ENCODE measurements at regions not wholly inside any gene's neighbourhood (a gene's known extent, or its start where the extent isn't known, plus 50 kb on each side); places are given as distances from the start of the nearest gene placed in this dataset.
A peak's percentile ranks its signal among the peaks of the same experiment; 100 is the strongest.

DNA sequence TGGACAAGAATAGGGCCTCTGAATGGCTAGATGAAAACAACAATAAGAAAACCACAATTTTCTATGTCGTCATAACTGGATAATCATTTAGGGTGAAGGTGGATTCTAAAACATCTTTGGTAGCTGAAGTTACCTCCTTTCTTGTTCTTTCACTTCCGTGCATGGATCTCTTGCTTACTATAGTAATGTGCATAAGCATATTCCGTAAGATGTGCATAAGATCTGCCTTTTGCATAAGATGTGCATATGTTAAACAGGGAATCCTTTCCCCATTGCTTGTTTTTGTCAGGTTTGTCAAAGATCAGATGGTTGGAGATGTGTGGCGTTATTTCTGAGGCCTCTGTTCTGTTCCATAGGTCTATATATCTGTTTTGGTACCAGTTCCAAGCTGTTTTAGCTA, 353.6 kb downstream of the MTX2 start:
- DNase-seq: no peak

DNA sequence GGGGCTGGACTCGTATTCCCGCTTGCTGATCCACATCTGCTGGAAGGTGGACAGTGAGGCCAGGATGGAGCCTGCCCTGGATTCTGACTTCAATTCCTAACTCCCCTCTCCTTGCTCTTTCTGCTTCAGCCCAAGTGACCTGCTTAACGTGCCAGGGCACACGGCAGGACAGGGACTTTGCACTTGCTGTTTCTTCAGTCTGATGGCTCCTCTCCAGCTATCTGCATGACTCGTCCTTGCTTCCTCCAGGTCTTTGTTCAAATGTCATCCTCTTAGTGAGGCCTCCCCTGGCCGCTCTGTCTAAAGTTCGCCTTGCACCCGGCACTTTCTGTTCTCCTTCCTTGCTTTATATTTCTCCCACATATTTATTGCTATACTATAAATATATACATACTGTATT, 357.6 kb downstream of the MTX2 start:
- DNase-seq: no peak

DNA sequence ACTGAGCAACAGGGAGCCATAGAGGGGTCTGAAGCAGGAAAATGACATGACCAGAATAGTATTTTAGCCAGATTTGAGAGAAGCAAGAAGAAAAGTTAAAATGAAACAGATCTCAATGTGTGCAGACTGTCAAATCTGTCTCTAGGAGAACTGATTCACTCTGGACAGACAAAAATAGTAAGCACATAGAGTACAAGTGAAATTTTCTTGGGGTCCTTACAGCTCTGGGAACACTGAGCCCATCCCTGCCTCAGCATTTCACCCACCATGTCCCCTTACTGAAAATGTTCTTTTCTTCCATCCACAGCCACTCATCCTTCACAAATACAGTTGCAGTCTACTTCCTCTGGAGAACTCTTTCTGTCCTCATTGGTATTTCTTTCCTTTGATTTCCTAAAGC, 359.2 kb downstream of the MTX2 start:
- DNase-seq: no peak

DNA sequence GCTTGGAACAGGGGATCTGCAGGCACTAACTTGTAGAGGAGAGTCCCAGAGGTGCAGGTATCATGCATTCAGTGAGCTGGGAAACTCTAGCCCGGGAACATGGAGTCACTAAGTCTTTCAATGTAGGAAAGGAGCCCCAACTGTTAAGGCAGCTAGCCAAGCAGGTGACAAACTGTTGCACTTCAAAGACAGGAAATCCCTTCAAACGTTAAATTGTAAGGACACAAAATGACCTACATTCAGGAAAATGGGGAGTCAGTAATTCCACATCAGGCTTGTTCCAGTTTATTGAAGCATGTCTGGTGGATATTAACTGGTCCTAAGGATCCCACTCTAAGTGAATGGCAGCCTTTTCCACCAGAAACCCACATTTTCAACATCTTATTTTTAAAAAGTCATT, 364.5 kb downstream of the MTX2 start:
- no peak for DNase-seq

DNA sequence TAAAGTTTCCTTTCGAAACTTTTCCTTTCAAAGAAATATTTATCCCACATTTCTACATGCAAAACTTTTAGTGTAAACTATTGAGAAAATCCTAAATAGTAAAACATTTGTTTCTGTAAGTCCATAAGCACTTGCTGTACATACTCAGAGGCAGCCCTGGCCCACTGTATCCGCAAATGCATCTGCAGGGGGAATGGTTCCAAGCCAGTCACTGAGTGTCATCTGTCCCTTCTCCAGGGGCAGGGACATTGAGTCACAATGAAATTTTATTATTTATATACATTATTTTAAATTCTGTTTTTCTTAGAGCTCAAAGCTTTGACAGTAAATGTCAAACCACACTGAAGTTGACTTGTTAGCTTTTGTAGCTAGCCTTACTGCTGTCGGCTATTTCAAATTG, 367.2 kb downstream of the MTX2 start:
- DNase-seq: no peak

DNA sequence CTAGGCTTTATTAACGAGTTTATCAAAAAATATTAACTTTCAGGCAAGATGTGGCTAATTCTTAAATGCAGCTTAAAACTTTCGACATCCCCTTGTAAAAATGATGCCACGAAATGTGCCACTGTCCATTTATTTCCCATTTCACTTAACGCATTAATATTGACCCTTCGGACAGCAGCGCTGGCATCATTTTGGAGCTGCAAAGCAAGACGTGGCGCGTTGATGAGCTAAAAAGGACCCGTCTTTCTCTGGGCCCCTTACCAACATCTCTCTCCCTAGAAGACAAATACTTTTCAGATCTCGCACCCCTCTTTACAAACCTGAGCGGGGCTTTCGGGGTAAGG, 367.9 kb downstream of the MTX2 start:
- no peak for DNase-seq

DNA sequence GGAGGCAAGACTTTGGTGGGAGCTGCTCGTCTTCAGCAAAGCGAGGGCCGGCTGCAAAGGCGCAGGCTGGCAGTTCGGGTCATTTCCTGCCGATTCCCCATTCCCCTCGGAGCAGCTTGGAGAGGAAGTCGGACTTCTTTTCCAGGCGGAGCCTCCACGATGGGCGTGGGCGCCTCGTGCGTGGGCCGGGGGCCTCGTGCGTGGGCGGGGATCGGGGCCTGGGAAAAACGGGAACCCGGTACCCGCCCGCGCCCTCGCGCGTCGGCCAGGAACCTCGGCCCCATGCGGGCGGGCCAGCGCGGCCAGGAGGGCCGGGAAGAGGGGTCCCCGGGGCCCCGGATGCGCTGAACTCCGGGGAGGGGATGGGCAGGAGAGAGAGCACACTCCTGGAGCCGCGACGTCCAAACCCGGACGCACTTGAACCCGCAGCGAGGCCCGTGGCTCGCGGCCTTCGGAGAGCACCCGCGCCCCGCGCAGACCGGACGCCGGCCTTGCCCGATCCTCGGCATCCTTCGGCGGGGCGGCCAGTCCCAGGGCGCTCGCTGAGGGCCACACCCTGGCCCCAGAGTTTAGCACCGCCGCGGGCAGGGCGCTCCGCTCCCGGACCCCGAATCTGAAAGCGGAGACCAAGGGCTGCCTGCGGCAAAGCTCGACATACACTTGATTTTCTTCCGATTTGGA, 368.4 kb downstream of the MTX2 start:
- DNase-seq: no peak

DNA sequence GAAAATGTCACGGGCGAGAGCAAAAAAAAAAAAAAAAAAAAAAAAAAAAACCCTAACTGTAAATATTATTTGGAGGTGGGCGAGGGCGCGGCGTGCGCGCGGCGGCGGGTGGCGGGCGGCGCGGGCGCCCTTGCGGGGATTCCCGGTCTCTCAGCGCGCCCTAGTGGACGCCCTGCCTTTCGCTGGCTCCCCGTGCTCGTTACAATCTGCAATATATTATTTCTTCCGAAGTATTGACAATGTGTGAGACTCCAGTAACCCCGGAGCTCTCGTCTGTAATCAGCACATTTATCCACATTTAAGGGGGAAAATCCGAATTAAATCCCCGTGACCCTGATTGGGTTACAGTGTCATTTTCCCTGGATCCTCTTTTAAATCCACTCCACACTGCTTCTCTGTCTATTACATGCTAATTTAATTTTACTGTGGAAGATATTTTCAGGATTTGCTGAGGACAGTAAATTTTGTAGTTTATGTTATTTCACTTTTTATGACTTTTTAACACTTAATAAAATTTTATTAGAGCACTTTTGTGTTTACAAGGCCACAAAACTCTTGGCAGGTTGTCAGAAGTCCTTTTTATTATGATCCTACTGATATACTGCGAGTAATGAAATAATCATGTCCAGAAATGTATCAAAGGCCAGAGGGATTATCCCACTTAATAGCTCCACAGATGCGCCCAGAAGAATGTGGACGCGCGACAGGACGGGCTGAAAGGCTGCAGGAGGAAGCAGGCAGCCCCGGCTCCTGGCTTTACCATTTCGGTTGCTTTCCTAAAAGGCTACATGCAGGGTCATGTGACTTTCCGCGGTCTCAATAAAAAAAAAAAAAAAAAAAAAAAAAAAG, 369.1 kb downstream of the MTX2 start:
- DNase-seq: no peak

DNA sequence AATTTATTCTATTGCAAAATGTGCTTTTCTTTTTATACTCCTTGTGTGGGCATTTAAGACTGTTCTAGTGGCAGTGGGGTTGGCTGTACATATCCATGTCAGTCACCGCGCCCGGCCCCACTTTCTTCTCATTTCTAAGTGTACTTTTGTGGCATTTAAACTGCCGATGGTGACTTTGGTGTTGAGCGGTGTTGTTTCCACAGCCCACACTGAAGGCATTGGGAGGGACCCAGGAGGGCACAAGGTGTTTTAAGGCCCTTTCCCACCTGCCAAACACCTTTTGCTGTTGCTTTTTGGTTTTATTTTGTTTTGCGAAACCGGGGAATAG, 369.7 kb downstream of the MTX2 start:
- DNase-seq: no peak

DNA sequence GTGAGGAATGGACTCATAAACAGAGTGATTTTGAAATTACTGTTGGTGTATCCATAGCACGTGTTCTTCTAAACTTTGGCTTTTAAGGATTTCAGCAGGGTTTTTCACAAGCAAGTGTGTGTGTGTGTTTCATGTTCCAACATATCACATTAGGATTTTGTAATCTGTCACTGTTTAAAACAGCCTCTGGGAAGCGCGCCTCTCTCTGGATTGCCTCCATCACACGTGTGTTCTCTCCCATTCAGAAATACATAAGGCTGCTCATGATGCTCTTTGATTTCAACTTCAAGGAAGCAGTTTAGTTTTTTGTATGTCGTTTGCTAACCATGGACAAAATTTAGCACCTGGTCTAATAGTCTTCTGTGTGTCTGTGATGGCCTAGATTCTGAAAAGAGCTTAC, 370.4 kb downstream of the MTX2 start:
- no peak for DNase-seq

DNA sequence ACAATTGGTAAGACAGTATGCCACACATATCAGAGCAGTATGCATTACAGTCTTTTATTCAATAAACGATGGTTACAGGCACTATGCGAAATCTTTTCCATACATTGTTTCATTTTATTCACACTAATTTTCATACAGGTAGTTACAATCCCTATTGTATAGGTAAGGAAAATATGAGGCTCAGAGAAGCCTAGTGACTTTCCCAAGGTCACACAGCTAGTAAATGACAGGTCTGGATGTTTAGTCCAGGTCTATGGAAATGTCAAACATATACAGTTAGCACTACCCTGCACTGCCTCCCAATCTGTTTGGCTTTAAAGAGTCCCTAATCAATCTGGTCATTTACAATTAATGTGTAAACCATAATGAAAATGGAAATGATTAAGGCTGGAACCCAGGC, 372.2 kb downstream of the MTX2 start:
- DNase-seq: no peak

DNA sequence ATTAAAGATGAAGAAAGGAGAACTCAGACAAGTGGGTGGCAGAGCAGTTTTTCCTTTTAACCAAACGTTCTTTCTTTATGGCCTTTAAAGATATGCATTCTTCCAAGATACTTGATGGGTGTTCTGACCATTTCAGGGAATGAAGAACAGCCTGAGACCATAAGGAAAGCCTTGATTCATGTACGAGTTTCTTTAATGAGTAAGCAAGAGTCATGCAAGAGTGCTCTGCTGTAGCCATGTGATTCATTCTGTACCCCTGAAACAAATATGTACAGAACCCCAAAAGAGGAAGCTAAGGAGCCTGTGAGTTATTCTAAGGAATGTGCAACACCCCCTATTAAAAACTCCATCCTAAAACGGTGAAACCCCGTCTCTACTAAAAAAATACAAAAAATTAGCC, 372.8 kb downstream of the MTX2 start:
- DNase-seq: no peak

DNA sequence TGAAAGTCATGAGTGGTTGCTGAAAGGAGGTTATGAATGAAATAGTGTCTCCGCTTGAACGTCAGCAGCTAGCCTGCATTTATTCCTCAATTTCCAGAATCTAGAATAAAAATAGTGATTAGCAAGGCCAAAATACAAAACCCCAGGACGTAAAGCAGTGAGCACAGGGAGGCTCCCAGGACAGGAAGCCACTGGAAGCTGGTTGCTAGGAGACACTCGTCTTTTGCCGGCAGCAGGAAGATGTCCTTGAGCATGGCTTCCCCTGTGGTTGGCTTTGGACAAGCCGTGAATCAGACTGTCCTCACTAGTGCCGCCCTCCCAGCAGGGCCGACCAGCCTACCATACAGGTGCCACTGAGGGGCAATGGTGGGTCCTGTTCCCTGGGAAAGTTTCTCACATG, 374.4 kb downstream of the MTX2 start:
- no peak for DNase-seq

DNA sequence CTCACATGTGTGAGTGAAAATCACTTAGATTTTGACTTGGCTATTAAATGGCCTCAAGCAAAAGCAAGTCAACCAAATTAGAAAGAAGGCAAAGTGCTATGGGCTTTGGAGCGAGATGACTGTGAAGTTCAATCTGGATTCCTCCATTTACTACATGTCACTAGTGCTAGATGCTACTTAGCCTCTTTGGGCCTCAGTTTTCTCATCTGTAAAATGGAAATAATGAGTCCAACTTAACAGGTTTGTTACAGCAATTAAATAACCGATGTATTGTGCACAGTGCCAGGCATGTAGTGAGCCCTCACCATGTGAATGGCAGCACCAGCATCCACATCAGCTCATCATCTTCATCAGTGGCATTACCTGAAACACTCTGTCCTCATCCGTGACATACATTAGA, 376.3 kb downstream of the MTX2 start:
- DNase-seq: no peak

DNA sequence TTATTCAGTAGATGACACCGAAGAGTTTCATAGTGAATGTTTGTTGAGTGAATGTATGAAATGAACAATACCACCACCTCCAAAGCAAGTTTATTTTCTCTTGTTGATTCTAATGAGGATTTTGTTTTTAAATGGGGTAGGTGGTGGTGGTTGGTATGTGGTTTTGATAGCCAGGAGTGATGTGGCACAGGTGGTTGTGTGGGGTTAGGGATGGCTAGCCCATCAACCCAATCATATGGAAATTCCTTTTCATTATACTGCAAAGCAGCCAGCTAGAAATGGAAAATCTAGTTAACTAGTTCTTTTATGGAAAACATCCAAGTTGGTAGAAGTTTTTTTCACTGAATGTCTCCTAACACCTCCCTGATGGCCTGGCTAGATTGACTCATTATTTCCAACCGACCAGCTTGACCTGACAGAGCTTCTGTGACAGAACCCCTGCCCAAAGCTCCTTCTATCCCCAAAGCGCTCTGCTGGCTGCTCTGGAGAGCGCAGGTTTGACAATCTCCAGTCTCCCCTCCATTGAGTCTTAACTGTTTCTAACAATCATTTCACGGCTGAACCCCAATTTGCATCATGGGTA, 376.9 kb downstream of the MTX2 start:
- DNase-seq: no peak

DNA sequence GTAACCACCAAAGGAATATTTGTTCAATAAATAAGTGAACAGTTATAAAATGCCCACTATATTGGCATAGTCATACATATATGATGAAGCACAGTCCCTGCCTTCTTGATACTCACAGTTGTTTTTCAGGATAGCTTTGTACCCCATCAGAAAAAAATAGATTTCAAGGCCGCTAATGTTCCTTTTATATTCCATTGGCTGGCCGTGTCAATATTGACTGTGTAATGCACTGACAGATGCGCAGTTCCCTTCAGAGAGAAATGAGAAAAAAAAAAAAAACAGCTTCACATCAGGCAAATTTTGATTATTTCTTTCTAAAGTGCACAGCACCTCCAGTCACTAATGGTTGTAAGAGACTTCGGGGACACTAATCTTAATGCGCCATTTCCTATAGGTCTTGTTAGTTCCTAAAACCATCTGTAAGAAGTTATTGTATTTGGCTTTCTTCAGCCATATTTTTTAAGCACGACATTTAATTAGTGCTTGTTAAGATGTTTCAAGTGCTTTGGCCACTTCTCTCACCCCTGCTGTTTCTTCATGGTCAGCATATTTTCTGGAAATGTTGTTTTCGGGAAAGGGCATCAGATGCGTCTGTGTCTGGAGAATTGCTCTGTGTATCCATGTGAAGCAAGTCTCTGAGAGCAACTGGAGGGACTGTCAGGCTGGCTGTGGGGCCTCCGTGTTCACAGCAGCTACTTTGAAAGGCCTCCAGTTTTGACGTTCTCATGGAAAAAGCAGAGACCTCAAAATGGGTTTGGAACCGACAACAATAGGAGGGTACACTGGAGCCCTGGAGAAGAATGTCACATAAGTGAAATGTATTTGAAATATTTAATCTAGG, 378.3 kb downstream of the MTX2 start:
- peak; percentile 44 for DNase-seq

DNA sequence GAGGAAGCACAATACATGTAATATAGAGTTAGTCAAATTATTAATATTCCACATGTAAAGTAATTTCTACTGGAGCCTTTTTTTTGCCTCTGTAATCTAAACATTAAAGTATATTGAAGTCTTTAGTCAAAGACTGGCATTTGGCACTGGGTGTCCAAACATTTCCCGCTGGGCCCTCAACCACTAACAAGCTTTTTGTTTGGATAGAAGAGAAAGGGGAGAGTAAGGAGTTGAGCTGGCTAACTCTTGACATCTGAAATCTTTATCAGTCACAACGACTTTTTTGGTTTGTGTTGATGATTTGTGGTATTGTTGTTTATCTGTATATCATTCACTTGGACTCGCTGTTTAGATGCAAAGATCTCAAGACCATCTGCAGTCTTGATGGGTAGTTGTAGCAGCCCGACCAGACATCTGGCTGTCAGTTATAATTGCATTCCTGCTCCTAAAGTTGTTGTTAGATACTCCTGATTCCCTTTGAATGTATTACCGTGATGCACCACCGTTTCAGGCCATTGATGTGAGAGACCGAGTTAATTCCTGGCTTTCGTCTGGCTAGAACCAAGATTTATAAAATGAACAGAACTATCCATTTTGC, 379.6 kb downstream of the MTX2 start:
- no peak for DNase-seq

DNA sequence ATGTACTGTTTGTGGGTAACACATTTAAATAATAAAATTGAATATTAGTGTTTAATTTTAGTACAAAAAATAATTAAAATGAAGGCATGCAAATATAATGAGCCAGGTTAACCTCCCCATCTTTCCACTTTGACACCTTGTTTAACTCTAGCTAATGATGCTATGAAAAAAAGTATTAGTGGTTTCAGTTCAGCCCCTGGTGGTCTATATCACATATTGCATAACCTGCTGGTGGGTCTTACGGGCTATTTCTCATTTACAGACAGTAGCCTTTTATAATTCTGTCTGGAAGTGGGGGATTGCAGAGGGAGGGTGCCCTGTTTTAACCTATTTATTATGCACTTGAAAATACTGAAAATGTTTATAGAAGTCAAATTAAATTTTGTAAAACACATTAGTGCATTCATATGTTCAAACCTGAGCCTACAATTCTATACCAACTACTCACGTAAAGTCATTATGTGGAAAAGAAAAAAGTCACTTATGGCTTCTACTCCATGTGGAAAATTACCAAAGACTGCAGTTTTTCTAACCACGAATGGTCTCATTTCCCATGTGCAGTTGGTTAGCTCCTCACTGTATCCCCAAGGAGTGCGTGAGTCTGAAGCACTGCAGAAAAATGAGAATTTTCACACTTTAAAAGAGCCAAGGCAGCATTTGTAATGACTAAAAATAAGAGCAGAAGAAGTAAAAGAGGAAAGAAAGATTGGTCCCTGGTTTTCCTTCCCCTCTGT, 381.0 kb downstream of the MTX2 start:
- DNase-seq: no peak

DNA sequence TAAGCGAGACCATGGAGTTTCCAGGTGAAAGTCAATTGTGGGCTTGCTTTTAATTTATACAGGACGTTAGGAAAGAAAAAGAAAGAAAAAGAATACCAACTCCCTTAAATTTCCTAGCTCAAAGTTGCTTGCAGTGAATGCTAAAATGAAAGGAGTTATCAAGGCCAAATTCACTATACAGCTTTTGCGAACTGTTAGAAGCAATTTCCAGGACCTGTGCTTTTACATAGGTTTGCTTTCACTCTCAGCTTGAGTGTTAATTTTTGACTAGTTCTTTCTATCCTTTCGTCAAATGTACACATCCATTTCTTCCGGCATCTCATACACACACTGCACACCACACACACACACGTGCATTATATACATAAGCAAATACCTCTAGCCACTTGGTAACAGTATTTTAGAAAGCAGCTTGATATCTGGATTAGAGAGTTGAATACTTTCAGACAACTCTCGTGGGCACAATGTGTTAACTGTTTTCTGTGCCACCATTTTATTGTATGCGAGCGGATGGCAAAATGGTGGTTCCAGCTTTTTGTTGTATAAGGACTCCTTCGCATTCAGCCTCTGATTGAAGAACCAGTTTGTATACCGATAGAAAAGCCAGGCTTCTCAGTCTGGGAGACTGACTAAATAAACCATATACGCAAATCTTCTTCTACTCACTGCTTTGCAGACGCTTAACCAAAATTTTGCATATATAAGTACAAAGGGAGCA, 381.8 kb downstream of the MTX2 start:
- DNase-seq: no peak

DNA sequence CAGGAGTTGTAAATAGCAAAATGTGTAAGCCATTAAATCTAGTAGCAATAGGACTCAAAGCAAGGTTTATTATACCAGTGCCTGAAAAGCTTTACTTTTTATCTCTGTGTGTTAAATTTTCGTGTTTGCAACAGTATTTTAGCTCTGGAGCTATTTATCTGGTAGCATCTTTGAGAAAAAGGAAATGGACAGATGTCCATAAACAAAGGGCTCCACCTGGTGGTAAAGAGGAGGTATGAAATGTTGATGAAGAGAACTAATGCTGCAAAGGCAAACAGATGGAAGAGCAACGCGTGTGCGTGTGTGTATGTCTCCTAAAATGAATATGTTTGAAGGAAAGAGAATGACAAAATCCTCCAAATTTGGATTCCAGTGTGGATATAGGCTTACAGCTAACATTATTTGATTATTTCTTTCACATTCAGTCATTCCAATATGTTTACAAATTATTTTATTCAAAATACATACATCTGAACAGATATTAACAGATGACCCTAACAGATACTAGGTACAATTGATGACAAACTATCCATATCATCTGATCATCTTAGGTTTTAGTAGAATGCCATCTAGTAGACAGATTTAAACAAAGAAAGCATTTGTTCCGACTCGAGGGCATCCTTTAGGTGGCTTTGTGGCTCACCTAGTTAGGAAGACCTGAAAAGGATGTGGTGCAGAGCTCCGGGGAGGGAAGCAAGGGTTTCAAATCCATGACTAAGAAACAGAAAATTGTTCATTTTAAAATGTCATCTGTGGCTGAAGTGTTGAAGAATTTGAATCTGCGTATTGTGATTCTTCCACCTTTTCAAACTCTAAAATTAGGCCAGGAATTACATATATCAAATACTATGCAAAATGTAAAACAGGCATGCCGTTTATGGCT, 383.3 kb downstream of the MTX2 start:
- peak; percentile 71 for DNase-seq

Data from SHP77 treated with DMSO at 0.1 percent for 48 hours (cell line).